Liver (tissue), 8 donors: ENCODE measurements at regions not wholly inside any gene's neighbourhood (a gene's known extent, or its start where the extent isn't known, plus 50 kb on each side); places are given as distances from the start of the nearest gene placed in this dataset.

ENCODE experiments used
- DNase-seq: peaks from one replicate; pipeline ENCODE4 v3.0.0-alpha.2; 2017; ENCODE audit warnings: low spot score
- H3K27ac ChIP-seq, 2 donors: one replicate each; pipeline ENCODE4 v1.7.0; 2013; ENCODE audit warnings: inconsistent platforms in 2 of 2, low read length in 2 of 2, control low read depth in 1 of 2, low read depth in 1 of 2, mild to moderate bottlenecking in 1 of 2
- H3K27me3 ChIP-seq, 4 donors: one replicate each; pipeline versions ENCODE4 v1.6.1 to v1.7.0; 2013; ENCODE audit warnings: low read length in 3 of 4, inconsistent platforms in 1 of 4, mild to moderate bottlenecking in 1 of 4, moderate library complexity in 1 of 4; ENCODE audit not compliant: control insufficient read depth in 4 of 4, insufficient read depth in 4 of 4
- H3K36me3 ChIP-seq, 4 donors: one replicate each; pipeline versions ENCODE4 v1.6.1 to v1.7.0; 2013; ENCODE audit warnings: low read length in 3 of 4, mild to moderate bottlenecking in 3 of 4, low read depth in 1 of 4, moderate library complexity in 1 of 4; ENCODE audit not compliant: control insufficient read depth in 4 of 4, insufficient read depth in 3 of 4
- H3K4me1 ChIP-seq, 4 donors: one replicate each; pipeline versions ENCODE4 v1.6.1 to v1.7.0; 2013; ENCODE audit warnings: low read length in 3 of 4, mild to moderate bottlenecking in 3 of 4, moderate library complexity in 1 of 4; ENCODE audit not compliant: control insufficient read depth in 4 of 4, insufficient read depth in 4 of 4
- H3K4me3 ChIP-seq, 3 donors: one replicate each; pipeline versions ENCODE4 v1.6.1 to v1.7.0; 2013; ENCODE audit warnings: low read length in 3 of 3, control low read depth in 1 of 3, low read depth in 1 of 3, mild to moderate bottlenecking in 1 of 3
- H3K9ac ChIP-seq, 2 donors: one replicate each; pipeline ENCODE4 v1.7.0; 2013; ENCODE audit warnings: low read length in 2 of 2, mild to moderate bottlenecking in 2 of 2, moderate library complexity in 2 of 2, control low read depth in 1 of 2, low read depth in 1 of 2
- H3K9me3 ChIP-seq, 4 donors: one replicate each; pipeline versions ENCODE4 v1.6.1 to v1.7.0; 2013; ENCODE audit warnings: low read length in 3 of 4; ENCODE audit not compliant: control insufficient read depth in 4 of 4
- ATF3 ChIP-seq: IDR thresholded peaks from 2 replicates; pipeline ENCODE4 v1.6.1; 2016; ENCODE audit warnings: antibody characterized with exemption
- CTCF ChIP-seq: fragments of 150-350 bp; IDR thresholded peaks from 2 replicates; pipeline ENCODE4 v1.5.1; 2017; ENCODE audit warnings: improper control_type of control experiment, low read depth, low read length; ENCODE audit not compliant: missing input control
- FOXA1 ChIP-seq: IDR thresholded peaks from 2 replicates; pipeline ENCODE4 v1.6.1; 2016; ENCODE audit warnings: antibody characterized with exemption
- FOXA2 ChIP-seq: IDR thresholded peaks from 2 replicates; pipeline ENCODE4 v1.6.1; 2016; ENCODE audit warnings: antibody characterized with exemption
- GABPA ChIP-seq, 2 donors: IDR thresholded peaks in 1 of 2; conservative IDR thresholded peaks in 1 of 2; 2 replicates each; pipeline ENCODE4 v1.6.1; 2016; ENCODE audit warnings: antibody characterized with exemption in 2 of 2, mild to moderate bottlenecking in 1 of 2, moderate library complexity in 1 of 2
- HNF4A ChIP-seq, 2 donors: conservative IDR thresholded peaks; 2 replicates each; pipeline ENCODE4 v1.6.1; 2016; ENCODE audit warnings: antibody characterized with exemption in 2 of 2, mild to moderate bottlenecking in 2 of 2
- HNF4G ChIP-seq: IDR thresholded peaks from 2 replicates; pipeline ENCODE4 v1.6.1; 2016; ENCODE audit warnings: antibody characterized with exemption
- JUND ChIP-seq, 2 donors: IDR thresholded peaks; 2 replicates each; pipeline ENCODE4 v1.6.1; 2016; ENCODE audit warnings: antibody characterized with exemption in 2 of 2
- NR2F2 ChIP-seq: IDR thresholded peaks from 2 replicates; pipeline ENCODE4 v1.6.1; 2016; ENCODE audit warnings: antibody characterized with exemption
- RAD21 ChIP-seq, 2 donors: IDR thresholded peaks; 2 replicates each; pipeline ENCODE4 v1.6.1; 2016; ENCODE audit warnings: antibody characterized with exemption in 2 of 2, mild to moderate bottlenecking in 2 of 2
- REST ChIP-seq: IDR thresholded peaks from 2 replicates; pipeline ENCODE4 v1.6.1; 2016; ENCODE audit warnings: antibody characterized with exemption, mild to moderate bottlenecking
- SP1 ChIP-seq: IDR thresholded peaks from 2 replicates; pipeline ENCODE4 v1.6.1; 2018; ENCODE audit warnings: antibody characterized with exemption, mild to moderate bottlenecking
- TAF1 ChIP-seq: conservative IDR thresholded peaks from 2 replicates; pipeline ENCODE4 v1.6.1; 2016; ENCODE audit warnings: antibody characterized with exemption, mild to moderate bottlenecking
- YY1 ChIP-seq: IDR thresholded peaks from 2 replicates; pipeline ENCODE4 v1.6.1; 2016; ENCODE audit warnings: antibody characterized with exemption, mild to moderate bottlenecking
- ZBTB33 ChIP-seq: IDR thresholded peaks from 2 replicates; pipeline ENCODE4 v1.6.1; 2016; ENCODE audit warnings: antibody characterized with exemption
- WGBS: extraction: QIAGEN DNeasy Blood & Tissue Kit; methylation state at CpG from one replicate; pipeline ENCODE4 v1.1.7; 2013; 5-methylcytosine and 5-hydroxymethylcytosine counted together
- donor health status: healthy.
- donor health status: healthy.
- donor health status: healthy.
- donor health status: healthy.
- donor health status: healthy.

- TF ChIP-seq REST (no peak), FOXA2 (no peak), GABPA (IDR thresholded peaks at IDR 0.05 in 1 of 2, conservative IDR thresholded peaks at IDR 0.05 in 1 of 2) (no peak), CTCF (no peak), HNF4G (no peak), TAF1 (no peak), JUND (IDR thresholded peaks at IDR 0.05) (no peak), HNF4A (conservative IDR thresholded peaks at IDR 0.05) (no peak), FOXA1 (no peak)
Observed at GRCh38 chr6:44006872-44007303, 120.4 kb downstream of the MRPL14 start (continued).

GRCh38 chr6:44006123-44006871 is 121.0 kb downstream of the MRPL14 start:
- Histone ChIP-seq H3K27ac (no peak overlapping the region), H3K36me3 (no peaks in the 10 kb centered on the region), H3K4me3 (no peak overlapping the region), H3K9me3 (no peaks in the 10 kb centered on the region), H3K9ac (no peak overlapping the region), H3K4me1 (peaks cover 0 to 9% (median 5%) of the 10 kb centered on the region in 4 donors), H3K27me3 (no peaks in the 10 kb centered on the region)
- no peak for TF ChIP-seq FOXA2
- no peak for TF ChIP-seq ATF3
- TF ChIP-seq YY1: no peak
- no peak for TF ChIP-seq NR2F2
- no peak for TF ChIP-seq ZBTB33
- TF ChIP-seq RAD21 (IDR thresholded peaks at IDR 0.05): no peak
- TF ChIP-seq JUND (IDR thresholded peaks at IDR 0.05): no peak
- no peak for TF ChIP-seq HNF4A (conservative IDR thresholded peaks at IDR 0.05)
- no peak for TF ChIP-seq FOXA1
- no peak for TF ChIP-seq SP1
- no peak for DNase-seq
- WGBS: 90% methylated on average over 7 of the region's 7 CpGs
